ENCODE measurements at regions not wholly inside any gene's neighbourhood (a gene's known extent, or its start where the extent isn't known, plus 50 kb on each side); places are given as distances from the start of the nearest gene placed in this dataset.

- DNase-seq (ENCODE audit: low read depth): no peak
These were observed 1752.0 kb upstream of the TENM3 start for GRCh38 chr4:180491210-180491609.

- DNase-seq (ENCODE audit: low read depth): no peak
These were observed 1749.9 kb upstream of the TENM3 start for GRCh38 chr4:180493299-180493698.

- DNase-seq (ENCODE audit: low read depth): no peak
These were observed 1743.0 kb upstream of the TENM3 start for GRCh38 chr4:180500154-180500553.

- no peak for DNase-seq (ENCODE audit: low read depth)
These were observed 1730.3 kb upstream of the TENM3 start for GRCh38 chr4:180512801-180513475.

GRCh38 chr4:180518906-180519305 lies 1724.3 kb upstream of the TENM3 start:
- no peak for DNase-seq (ENCODE audit: low read depth)

GRCh38 chr4:180521181-180521580 lies 1722.0 kb upstream of the TENM3 start:
- no peak for DNase-seq (ENCODE audit: low read depth)

- DNase-seq (ENCODE audit: low read depth): no peak
These were observed 1717.6 kb upstream of the TENM3 start for GRCh38 chr4:180525523-180526077.

- no peak for DNase-seq (ENCODE audit: low read depth)
These were observed 1715.2 kb upstream of the TENM3 start for GRCh38 chr4:180528003-180528402.

- DNase-seq (ENCODE audit: low read depth): no peak
These were observed 1712.4 kb upstream of the TENM3 start for GRCh38 chr4:180530787-180531186.

- no peak for DNase-seq (ENCODE audit: low read depth)
These were observed 1710.5 kb upstream of the TENM3 start for GRCh38 chr4:180532691-180533090.

GRCh38 chr4:180538384-180539057 lies 1704.7 kb upstream of the TENM3 start:
- no peak for DNase-seq (ENCODE audit: low read depth)

GRCh38 chr4:180539284-180539683 lies 1703.9 kb upstream of the TENM3 start:
- DNase-seq (ENCODE audit: low read depth): no peak

GRCh38 chr4:180541678-180542077 lies 1701.5 kb upstream of the TENM3 start:
- no peak for DNase-seq (ENCODE audit: low read depth)

- no peak for DNase-seq (ENCODE audit: low read depth)
These were observed 1700.6 kb upstream of the TENM3 start for GRCh38 chr4:180542445-180543100.

- no peak for DNase-seq (ENCODE audit: low read depth)
These were observed 1693.1 kb upstream of the TENM3 start for GRCh38 chr4:180550106-180550505.

GRCh38 chr4:180557348-180557747 lies 1685.9 kb upstream of the TENM3 start:
- DNase-seq (ENCODE audit: low read depth): no peak

- DNase-seq (ENCODE audit: low read depth): no peak
These were observed 1685.3 kb upstream of the TENM3 start for GRCh38 chr4:180557950-180558349.

GRCh38 chr4:180558427-180558826 lies 1684.8 kb upstream of the TENM3 start:
- no peak for DNase-seq (ENCODE audit: low read depth)

- DNase-seq (ENCODE audit: low read depth): no peak
These were observed 1682.3 kb upstream of the TENM3 start for GRCh38 chr4:180560896-180561295.

- no peak for DNase-seq (ENCODE audit: low read depth)
These were observed 1679.2 kb upstream of the TENM3 start for GRCh38 chr4:180564026-180564425.

GRCh38 chr4:180564448-180564847 lies 1678.8 kb upstream of the TENM3 start:
- no peak for DNase-seq (ENCODE audit: low read depth)

- DNase-seq (ENCODE audit: low read depth): no peak
These were observed 1677.3 kb upstream of the TENM3 start for GRCh38 chr4:180565856-180566431.

- DNase-seq (ENCODE audit: low read depth): no peak
These were observed 1676.7 kb upstream of the TENM3 start for GRCh38 chr4:180566492-180566891.

Data from CMK (cell line).